HCT116 (cell line): ENCODE measurements at regions not wholly inside any gene's neighbourhood (a gene's known extent, or its start where the extent isn't known, plus 50 kb on each side); places are given as distances from the start of the nearest gene placed in this dataset.

ENCODE experiments used
- CTCF ChIP-seq, 3 experiments: fragments of 200-600 bp in 1 of 3; sonication (generic) in 1 of 3; IDR thresholded peaks in 2 of 3; conservative IDR thresholded peaks in 1 of 3; 2 replicates each; pipeline ENCODE4 v1.5.1; 2012 to 2017; ENCODE audit warnings: low read depth in 2 of 3, low read length in 2 of 3, antibody characterized with exemption in 1 of 3, borderline replicate concordance in 1 of 3, control low read depth in 1 of 3, mild to moderate bottlenecking in 1 of 3, mixed read lengths in 1 of 3, mixed run types in 1 of 3, moderate library complexity in 1 of 3; ENCODE audit not compliant: insufficient read depth in 1 of 3
- ELF1 ChIP-seq: IDR thresholded peaks from 2 replicates; pipeline ENCODE4 v1.6.1; 2012; ENCODE audit warnings: low read depth, borderline replicate concordance
- EZH2 ChIP-seq: fragments of 200-600 bp; sonication (generic); IDR thresholded peaks from 2 replicates; pipeline ENCODE4 v1.6.1; 2017; ENCODE audit warnings: antibody characterized with exemption, mixed run types
- EZH2phosphoT487 ChIP-seq: fragments of 200-600 bp; IDR thresholded peaks from 2 replicates; pipeline ENCODE4 v1.6.1; 2018; ENCODE audit warnings: antibody characterized with exemption, borderline replicate concordance
- MAX ChIP-seq: IDR thresholded peaks from 2 replicates; pipeline ENCODE4 v1.6.1; 2012
- POLR2A ChIP-seq: IDR thresholded peaks from 2 replicates; pipeline ENCODE4 v1.7.0; 2011; ENCODE audit warnings: borderline replicate concordance; ENCODE audit not compliant: insufficient read depth, insufficient read length; ENCODE audit errors: extremely low read depth
- POLR2AphosphoS5 ChIP-seq: IDR thresholded peaks from 2 replicates; pipeline ENCODE4 v1.6.1; 2011; ENCODE audit warnings: mild to moderate bottlenecking, low read depth, low read length, moderate library complexity
- SP1 ChIP-seq: IDR thresholded peaks from 2 replicates; pipeline ENCODE4 v1.6.1; 2012; ENCODE audit warnings: low read depth
- YY1 ChIP-seq: IDR thresholded peaks from 2 replicates; pipeline ENCODE4 v1.6.1; 2011; ENCODE audit warnings: low read length, low read depth, moderate library complexity, mild to moderate bottlenecking; ENCODE audit not compliant: insufficient replicate concordance; ENCODE audit errors: extremely low read depth
- ZBTB33 ChIP-seq: IDR thresholded peaks from 2 replicates; pipeline ENCODE4 v1.6.1; 2011; ENCODE audit warnings: mild to moderate bottlenecking, low read length, moderate library complexity; ENCODE audit not compliant: insufficient replicate concordance; ENCODE audit errors: extremely low read depth
- ZFX ChIP-seq: fragments of 450-650 bp; IDR thresholded peaks from 2 replicates; pipeline ENCODE4 v1.6.1; 2017
- ZNF274 ChIP-seq: fragments of 200-500 bp; sonication (Bioruptor generic); IDR thresholded peaks from 2 replicates; pipeline ENCODE4 v1.6.1; 2014; ENCODE audit warnings: mild to moderate bottlenecking, low read depth, low read length, inconsistent platforms

- TF ChIP-seq CTCF (IDR thresholded peaks at IDR 0.05 in 2 of 3, conservative IDR thresholded peaks at IDR 0.05 in 1 of 3; ENCODE audit: borderline replicate concordance in 1 of 3, insufficient read depth in 1 of 3, low read depth in 2 of 3, low read length in 2 of 3), result no peak
- no peak for TF ChIP-seq SP1
- no peak for TF ChIP-seq ZFX
- TF ChIP-seq EZH2, result no peak
- no peak for TF ChIP-seq YY1
- TF ChIP-seq EZH2phosphoT487, result no peak
- no peak for TF ChIP-seq ZBTB33
- TF ChIP-seq POLR2AphosphoS5, result no peak
- no peak for TF ChIP-seq ELF1
- no peak for TF ChIP-seq MAX
- no peak for TF ChIP-seq ZNF274
- TF ChIP-seq POLR2A, result no peak
Measured at GRCh38 chr4:84277923-84278322, 221.2 kb downstream of the NKX6-1 start.
